Renal cortex interstitium (tissue), 11 donors: ENCODE measurements at regions not wholly inside any gene's neighbourhood (a gene's known extent, or its start where the extent isn't known, plus 50 kb on each side); places are given as distances from the start of the nearest gene placed in this dataset.
"Not testable (repeated sequence)": the region's sequence is repeated elsewhere in the genome, so short reads cannot be mapped to it uniquely, and the experiment has no call there.

Experiments
- DNase-seq, 11 donors: peaks; one replicate each; pipeline ENCODE4 v3.0.0-alpha.2; 2013; ENCODE audit warnings: low read depth in 9 of 11, low spot score in 4 of 11; ENCODE audit errors: extremely low read depth in 1 of 11

DNA sequence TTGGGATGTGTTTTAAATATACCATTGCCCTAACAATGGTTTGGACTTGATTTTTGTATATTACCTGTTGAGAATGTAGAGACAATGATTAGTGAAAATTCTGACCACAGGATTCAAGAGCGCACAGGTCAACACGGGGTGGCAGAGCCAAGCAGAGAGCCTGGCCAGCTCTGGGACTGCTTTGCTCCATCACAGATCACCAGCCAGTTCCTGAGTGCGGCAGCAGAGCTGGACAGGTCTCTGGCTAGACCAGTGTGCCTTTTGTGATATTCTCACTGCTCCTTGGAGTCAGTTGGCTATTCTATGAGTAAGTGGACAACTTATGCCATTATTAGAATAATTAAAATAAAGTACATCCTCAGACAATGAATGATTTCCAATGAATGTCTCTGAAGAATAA, 351.2 kb upstream of the ATP10A start:
- no peak for DNase-seq

DNA sequence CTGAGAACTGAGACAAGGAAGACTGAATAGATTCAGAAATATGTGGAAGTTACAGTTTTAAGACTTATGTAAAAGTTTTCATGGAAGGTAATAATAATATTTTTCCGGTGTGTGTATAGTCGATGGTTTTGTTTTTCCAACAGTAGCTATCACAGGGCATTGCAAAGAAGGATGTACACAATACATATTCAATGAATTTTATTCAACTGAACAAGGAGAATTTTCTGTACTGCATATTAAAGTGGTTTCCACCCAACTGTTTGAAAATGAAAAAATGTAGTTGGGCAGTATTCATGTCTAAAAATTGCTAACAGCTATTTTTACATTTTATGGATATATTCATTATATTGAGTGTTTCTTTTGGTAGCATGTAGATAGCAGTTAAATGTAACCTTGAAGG, 350.3 kb upstream of the ATP10A start:
- no peak for DNase-seq

DNA sequence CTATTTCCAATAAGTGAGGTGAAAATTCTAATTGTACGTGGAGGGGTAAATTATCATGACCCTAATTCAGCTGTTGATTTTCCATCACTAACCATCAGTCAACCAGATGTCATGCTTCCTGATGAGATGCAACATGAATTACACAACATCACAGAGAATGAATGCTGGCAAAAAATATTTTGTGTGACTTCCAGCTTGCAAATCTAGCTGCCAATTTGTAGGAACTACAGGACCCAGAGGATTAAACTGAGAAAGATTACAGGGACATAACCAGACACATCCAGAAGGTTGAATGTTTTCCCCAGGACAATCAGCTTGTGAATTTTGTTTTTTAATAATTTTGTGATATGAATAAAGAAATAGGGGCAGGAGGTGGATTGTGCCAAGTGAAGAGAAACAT, 349.0 kb upstream of the ATP10A start:
- DNase-seq, result no peak

DNA sequence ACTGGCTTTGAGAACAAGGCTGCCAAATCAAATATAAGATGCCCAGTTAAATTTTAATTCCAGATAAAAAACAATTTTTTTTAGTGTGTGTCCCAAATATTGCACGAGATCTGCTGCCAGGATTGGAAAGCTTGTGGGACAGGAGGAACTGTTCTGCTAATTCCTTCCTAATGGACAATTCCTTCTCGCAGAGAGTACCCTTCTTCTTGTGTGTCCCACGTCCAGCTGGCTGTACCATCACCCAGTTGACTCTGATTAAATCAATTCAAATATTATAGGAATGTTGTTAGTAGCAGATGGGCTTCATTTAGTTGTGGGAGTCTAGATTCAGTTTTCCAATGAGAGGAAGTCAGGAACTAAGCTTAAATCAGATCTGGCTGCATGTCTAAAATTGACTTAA, 347.9 kb upstream of the ATP10A start:
- no peak for DNase-seq

DNA sequence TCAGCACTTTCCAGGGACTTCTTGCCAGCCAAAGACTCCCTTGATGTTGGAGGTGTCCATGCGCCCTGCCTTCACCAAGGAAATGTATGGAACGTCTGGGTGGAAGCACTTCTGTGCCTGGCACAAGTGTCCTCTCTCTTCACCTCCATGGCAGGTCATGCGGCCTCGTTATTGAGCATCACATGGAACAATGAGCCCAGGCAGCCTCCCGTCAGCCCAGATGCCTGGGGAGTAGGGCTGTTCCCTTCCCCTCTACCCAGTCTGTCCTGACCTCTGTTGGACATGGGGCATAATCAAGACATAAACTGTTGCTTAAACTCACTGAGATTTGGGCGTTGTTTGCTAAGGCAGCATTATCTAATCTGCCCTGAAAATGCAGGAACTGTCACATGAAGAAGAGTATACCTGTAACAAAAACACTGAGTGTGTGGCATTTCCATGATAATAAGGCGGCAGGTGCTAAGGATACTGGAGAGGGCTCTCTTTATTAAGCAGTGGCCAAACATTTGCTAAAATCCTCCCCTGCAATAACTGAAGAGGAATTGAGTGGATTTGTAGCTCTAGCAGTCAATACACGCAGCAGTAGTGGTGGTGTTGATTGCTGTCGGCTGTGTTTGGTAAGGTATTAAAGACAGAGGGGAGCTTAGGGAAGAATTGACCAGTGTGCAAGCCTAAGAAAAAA, 338.2 kb upstream of the ATP10A start:
- no peak for DNase-seq

DNA sequence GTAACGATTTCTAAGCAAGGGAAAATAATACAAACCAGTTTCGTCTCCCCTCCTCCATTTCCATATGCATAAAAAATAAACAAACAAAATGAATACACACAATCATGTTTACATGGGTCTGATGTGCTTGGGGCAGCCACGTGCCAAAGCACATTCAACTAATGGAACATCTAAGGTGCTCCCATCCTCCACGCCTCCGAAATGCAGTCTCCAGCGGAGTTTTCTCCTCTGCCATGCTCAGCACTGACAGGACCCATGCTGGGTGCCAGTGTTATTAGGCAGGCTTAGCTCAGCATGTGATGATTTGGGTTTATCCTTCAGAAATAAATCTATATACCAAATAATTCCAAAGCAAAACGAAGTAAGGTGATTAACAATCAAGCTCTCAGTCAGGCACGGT, 337.3 kb upstream of the ATP10A start:
- no peak for DNase-seq

DNA sequence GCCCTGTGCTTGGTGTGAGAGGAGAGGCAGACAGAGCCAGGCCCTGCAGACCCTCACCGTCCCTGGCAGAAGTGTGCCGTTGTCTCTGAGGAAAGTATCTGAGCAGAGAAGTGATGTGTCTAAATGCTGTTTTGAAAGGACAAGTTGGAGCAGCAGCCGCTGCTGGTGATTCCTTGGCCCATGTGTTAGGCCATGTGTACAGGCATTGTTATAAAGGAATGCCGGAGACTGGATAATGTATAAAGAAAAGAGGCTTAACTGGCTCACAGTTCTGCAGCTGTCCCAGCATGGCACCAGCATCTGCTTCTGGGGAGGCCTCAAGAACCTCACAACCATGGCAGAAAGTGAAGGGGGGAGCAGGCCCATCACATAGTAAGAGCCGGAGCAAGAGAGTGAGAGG, 334.6 kb upstream of the ATP10A start:
- no peak for DNase-seq

DNA sequence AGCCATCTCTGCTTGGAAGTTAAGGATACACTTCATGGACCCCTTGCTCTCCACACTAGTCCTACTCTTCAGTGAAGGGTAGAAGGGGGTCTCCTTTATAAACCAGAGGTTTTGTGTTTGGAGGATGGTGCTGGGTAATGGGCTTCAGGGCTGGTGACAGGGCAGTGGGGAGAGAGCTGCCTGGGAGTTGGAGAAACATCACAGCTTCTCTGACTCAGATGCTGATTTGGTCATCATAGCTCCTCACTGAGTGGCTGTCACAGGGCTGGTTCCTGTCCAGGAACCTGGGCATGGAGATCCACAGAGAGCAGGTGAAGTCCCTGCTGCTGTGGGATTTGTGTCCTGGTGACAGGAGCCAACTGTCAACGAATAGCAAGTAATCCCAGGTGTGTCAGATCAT, 333.9 kb upstream of the ATP10A start:
- no peak for DNase-seq

DNA sequence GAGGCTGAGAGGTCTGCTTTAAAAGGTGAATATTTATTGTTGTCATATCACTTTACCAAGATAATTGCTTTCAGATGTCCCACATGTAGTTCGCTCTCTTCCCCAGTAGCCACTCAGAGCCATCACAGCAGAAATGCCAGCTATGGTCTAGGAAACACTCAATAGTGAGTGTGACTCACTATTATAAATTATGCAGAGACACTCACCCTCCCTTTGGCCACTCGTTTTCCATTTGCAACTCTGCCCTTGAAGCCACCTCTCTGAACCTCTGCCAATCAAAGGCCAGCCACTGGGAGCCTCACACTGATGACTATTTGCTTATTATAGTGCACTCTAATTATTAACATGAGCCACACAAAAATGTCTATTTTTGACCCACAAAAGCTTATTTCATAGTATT, 328.1 kb upstream of the ATP10A start:
- no peak for DNase-seq

DNA sequence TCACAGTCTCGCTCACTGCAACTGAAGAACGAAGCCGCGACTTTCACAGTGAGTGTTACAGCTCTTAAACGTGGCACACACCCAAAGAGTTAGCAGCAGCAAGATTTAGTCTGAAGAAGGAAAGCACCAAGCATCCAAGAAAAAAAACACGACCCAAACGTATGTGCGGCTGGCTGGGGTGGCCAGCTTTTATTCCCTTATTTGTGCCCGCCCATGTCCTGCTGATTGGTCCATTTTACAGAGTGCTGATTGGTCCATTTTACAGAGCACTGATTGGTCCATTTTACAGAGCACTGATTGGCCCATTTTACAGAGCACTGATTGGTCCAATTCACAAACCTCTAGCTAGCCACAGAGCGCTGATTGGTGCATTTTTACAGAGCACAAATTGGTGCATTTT, 323.0 kb upstream of the ATP10A start:
- DNase-seq, result not testable (repeated sequence)

DNA sequence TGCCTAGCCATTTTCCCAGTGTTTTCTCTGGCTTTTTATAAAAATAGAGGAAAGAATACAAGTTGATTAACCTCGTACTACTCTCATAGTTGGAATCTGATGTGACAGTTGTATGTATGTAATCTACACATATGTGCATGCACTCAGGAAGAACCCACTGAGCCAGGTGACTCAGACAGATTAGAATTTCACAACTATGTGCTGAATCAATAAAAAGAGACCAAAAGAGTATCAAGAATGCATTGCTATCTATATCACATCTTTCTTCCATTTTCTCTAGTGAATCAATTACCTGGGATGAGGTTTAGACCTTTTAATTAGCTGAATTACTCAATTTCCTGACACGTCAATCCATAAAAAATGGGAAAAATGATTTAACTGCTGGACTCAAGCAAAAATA, 319.3 kb upstream of the ATP10A start:
- no peak for DNase-seq

DNA sequence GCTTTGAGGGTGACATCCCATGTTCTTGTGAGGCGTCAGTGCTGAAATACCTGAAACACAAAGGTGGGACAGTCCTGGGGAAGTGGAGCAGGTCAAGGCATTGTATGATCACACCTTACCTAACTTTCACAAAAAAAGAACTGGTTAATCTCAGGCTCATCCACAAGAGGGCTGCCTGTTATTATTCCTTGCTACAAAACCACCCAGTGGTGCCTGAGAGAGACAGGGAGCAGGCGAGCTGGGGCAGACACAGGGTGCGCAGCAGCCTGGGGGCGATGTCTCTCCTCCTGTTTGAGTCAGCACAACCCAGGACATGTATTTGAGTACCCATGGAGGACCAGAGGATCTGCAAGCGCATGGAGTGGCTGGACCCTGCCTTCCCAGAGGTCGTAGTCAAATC, 316.8 kb upstream of the ATP10A start:
- no peak for DNase-seq

DNA sequence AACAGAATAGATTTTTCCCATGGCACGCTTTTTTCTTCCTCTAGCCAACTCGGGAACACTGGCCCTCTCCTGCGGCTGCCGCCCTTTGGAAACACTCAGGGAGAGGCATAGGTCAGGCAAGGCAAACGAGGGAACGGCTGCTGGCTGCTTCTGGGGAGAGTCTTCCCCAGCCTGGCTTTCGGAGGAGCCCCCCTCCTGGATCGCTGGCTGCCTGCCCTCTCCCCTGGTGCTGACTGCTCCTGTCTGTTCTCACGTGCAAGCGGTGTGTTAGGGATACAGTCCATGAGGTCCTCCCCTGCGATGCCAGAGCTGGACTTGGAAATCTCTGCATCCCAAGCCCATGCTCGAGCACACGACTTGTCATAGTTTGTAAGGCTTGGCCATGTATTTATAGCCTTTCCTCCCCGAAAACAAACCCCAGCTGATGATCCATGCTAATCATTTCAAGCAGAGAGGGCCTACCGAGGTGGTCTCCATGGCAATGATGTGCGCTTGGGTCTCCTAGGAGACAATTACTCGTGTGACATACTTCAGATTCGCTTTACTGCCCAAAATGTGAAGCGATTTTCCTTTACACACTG, 315.6 kb upstream of the ATP10A start:
- peak in 2 of 11 donors; percentile 5 to 28 for DNase-seq

DNA sequence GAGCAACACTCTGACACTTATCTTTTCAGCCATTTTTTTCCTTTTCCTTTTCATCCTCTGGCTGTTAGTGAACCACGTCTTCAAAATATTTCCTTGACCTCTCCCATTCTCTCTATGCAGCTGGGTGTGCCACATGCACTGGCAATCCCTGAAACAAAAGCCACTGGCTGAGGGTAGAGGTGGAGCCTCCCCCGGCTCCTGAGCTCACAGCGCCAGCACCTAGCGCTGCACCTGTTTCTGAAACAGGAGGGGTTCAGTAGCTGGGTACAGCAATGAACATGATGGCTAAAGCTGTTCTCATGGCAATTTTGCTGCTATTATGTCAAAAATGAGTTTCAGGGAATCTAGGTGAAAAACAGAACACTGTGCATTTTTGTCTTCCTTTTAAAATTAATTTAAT, 314.7 kb upstream of the ATP10A start:
- no peak for DNase-seq

DNA sequence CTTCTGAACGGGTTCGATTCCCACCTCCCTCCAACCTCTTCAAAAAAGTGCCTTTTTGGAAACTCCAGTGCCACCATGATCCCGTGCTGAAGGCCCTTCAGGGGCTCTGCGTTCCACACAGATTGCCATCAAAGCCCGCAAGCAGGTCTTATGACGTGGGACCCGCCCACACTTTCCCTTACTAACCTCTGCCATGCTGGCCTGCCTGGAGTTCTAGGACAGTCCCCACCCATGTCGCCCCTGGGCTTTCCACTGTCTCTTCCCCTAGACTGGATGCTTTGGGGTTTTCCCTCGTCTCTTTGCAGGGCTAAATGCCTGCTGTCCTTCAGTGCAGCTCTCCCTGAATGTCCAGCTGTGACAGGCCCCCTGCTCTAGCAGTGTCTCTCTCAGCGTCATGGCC, 313.7 kb upstream of the ATP10A start:
- no peak for DNase-seq

DNA sequence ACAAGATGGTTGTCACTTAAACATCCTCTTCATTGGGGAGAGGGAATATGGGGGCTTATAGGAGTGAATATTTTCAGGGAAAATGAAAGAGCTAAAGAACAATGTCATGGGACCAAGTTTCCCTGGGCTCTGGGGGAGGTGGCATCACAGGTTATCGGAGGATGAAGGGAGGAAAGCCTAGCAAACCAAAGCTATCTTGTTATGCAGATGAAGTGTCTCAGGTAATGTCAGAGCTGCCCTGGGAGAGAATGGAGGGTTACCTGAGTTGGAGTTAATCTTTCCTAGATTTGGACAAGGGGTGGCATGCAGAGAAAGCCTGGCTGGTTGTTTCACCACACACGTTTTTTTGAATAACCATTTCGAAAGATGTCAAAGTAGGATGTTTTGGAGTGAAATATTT, 308.1 kb upstream of the ATP10A start:
- no peak for DNase-seq

DNA sequence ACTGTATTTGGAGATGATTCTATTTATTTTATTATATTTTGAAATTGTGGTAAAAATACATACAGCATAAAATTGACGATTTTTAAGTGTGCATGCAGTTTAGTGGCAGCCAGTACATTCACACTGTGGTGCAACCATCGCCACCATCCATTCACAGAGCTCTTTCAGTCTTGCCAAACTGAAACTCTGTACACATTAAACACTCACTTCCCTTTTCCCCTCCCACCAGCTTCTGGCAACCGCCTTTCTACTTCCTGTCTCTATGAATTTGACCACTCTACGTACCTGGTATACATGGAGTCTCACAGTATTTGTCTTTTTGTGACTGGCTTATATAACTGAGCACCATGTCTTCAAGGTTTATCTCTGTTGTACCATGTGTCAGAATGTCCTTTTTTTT, 303.3 kb upstream of the ATP10A start:
- no peak for DNase-seq

DNA sequence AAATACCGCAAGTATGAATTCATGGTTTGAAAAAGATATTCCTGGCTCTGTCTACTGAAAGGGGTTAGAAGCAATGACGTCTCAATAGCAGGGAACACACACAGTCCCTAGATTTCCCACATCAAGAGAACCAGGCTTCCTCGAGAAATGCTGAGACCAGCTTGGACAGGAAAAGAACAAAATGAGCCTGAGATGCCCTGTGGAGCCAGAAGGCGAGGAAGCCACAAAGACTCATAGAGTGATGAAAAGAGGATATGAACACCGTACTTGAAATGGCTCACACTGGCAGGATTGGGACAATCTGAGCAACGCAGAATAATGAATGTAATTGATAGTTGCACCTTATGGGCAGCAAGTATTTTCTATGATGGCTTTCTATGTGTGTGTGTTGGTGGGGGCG, 302.4 kb upstream of the ATP10A start:
- no peak for DNase-seq

DNA sequence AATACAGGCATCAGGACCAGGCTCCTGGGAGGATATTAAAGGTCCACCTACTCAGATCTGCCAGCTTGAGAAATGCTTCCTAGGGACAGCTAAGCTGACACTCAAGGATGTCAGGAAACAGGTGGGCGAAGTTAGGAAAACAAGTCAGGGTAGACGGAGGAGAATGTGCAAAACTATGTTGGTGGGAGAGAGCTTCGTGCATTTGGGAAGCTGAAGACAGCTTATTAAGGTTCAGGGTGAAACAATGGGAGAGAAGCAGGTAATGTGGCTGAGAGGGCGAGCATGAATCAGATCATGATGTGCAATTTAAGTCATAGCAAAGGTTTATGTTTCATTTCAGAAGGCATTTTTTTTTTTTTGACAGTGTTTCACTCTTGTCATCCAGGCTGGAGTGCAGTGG, 297.2 kb upstream of the ATP10A start:
- DNase-seq, result no peak

DNA sequence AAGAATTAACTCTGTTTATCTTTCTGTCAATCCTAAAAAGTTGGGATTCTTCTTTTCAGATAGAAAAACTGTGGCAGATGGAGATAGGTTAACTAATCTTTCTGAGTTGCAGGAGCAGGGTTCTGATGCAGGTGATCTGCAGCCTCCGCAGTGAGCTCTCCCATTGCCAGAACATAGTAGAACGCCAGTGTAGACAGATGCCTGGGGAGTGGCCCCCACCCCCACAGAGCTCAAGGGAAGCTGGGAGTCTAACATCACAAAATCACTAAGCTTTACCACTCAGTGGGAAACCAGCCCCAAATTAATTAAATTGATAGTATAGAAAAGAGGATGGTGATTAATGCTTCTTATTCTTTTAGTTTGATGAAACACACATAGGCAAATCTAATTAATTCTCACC, 295.0 kb upstream of the ATP10A start:
- DNase-seq, result no peak

DNA sequence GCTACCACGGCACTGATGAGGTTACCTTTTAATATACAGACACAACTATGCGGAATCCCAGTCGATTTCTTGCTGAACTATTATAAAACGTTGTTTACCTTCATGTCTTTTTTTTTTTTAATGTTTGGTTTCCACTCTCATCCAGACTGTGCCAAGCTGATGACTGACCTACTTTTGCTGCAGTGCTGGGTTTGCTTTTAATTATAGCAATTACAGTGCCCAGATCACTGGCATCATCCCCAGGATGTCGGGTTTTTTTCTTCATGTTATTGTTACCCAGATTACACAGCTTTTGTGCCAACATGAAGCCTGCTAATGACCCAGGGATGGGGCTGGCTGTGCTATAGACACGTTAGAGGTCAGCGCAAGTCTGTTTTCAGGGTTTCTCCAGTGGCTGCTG, 294.0 kb upstream of the ATP10A start:
- no peak for DNase-seq
